ENCODE measurements at regions not wholly inside any gene's neighbourhood (a gene's known extent, or its start where the extent isn't known, plus 50 kb on each side); places are given as distances from the start of the nearest gene placed in this dataset.
"Not testable (repeated sequence)": the region's sequence is repeated elsewhere in the genome, so short reads cannot be mapped to it uniquely, and the experiment has no call there.

- H3K4me1 ChIP-seq (ENCODE audit: control insufficient read depth, insufficient read depth, low read length), result no peaks in the 10 kb centered on the region
- H3K36me3 ChIP-seq (ENCODE audit: control insufficient read depth, insufficient read depth, low read length), result no peaks in the 10 kb centered on the region
- no peak overlapping the region for H3K9ac ChIP-seq (ENCODE audit: low read length)
- no peak overlapping the region for H3K4me3 ChIP-seq (ENCODE audit: low read length)
- no peak overlapping the region for H3K27ac ChIP-seq (ENCODE audit: low read depth, low read length)
- H3K27me3 ChIP-seq (ENCODE audit: control insufficient read depth, insufficient read depth, low read length), result no peaks in the 10 kb centered on the region
These were observed 484.9 kb downstream of the COL12A1 start for GRCh38 chr6:74720923-74721322.

- Histone ChIP-seq H3K27me3 (ENCODE audit: control insufficient read depth, insufficient read depth, low read length) (no peaks in the 10 kb centered on the region), H3K27ac (ENCODE audit: low read depth, low read length) (no peak overlapping the region), H3K36me3 (ENCODE audit: control insufficient read depth, insufficient read depth, low read length) (no peaks in the 10 kb centered on the region), H3K4me3 (ENCODE audit: low read length) (no peak overlapping the region), H3K9ac (ENCODE audit: low read length) (no peak overlapping the region), H3K4me1 (ENCODE audit: control insufficient read depth, insufficient read depth, low read length) (no peaks in the 10 kb centered on the region)
These were observed 488.3 kb downstream of the COL12A1 start for GRCh38 chr6:74717591-74717990.

- Histone ChIP-seq H3K27me3 (ENCODE audit: control insufficient read depth, insufficient read depth, low read length) (no peaks in the 10 kb centered on the region), H3K4me3 (ENCODE audit: low read length) (no peak overlapping the region), H3K27ac (ENCODE audit: low read depth, low read length) (no peak overlapping the region), H3K9ac (ENCODE audit: low read length) (no peak overlapping the region), H3K36me3 (ENCODE audit: control insufficient read depth, insufficient read depth, low read length) (no peaks in the 10 kb centered on the region), H3K4me1 (ENCODE audit: control insufficient read depth, insufficient read depth, low read length) (no peaks in the 10 kb centered on the region)
These were observed 490.3 kb downstream of the COL12A1 start for GRCh38 chr6:74715355-74716085.

- Histone ChIP-seq H3K36me3 (ENCODE audit: control insufficient read depth, insufficient read depth, low read length) (no peaks in the 10 kb centered on the region), H3K4me1 (ENCODE audit: control insufficient read depth, insufficient read depth, low read length) (no peaks in the 10 kb centered on the region), H3K27ac (ENCODE audit: low read depth, low read length) (no peak overlapping the region), H3K27me3 (ENCODE audit: control insufficient read depth, insufficient read depth, low read length) (no peaks in the 10 kb centered on the region), H3K4me3 (ENCODE audit: low read length) (no peak overlapping the region), H3K9ac (ENCODE audit: low read length) (no peak overlapping the region)
These were observed 491.9 kb downstream of the COL12A1 start for GRCh38 chr6:74713941-74714340.

- no peak overlapping the region for H3K27ac ChIP-seq (ENCODE audit: low read depth, low read length)
- H3K4me1 ChIP-seq (ENCODE audit: control insufficient read depth, insufficient read depth, low read length), result no peaks in the 10 kb centered on the region
- H3K27me3 ChIP-seq (ENCODE audit: control insufficient read depth, insufficient read depth, low read length), result no peaks in the 10 kb centered on the region
- H3K4me3 ChIP-seq (ENCODE audit: low read length), result no peak overlapping the region
- H3K36me3 ChIP-seq (ENCODE audit: control insufficient read depth, insufficient read depth, low read length), result no peaks in the 10 kb centered on the region
- H3K9ac ChIP-seq (ENCODE audit: low read length), result no peak overlapping the region
These were observed 500.4 kb downstream of the COL12A1 start for GRCh38 chr6:74705451-74705850.

- not testable (repeated sequence) for H3K27ac ChIP-seq (ENCODE audit: low read depth, low read length); H3K36me3 ChIP-seq (ENCODE audit: control insufficient read depth, insufficient read depth, low read length); H3K4me1 ChIP-seq (ENCODE audit: control insufficient read depth, insufficient read depth, low read length); H3K4me3 ChIP-seq (ENCODE audit: low read length); H3K27me3 ChIP-seq (ENCODE audit: control insufficient read depth, insufficient read depth, low read length); H3K9ac ChIP-seq (ENCODE audit: low read length)
These were observed 501.3 kb downstream of the COL12A1 start for GRCh38 chr6:74704540-74704939.

GRCh38 chr6:74690365-74690764 lies 515.5 kb downstream of the COL12A1 start:
- Histone ChIP-seq H3K4me3 (ENCODE audit: low read length) (no peak overlapping the region), H3K4me1 (ENCODE audit: control insufficient read depth, insufficient read depth, low read length) (no peaks in the 10 kb centered on the region), H3K27ac (ENCODE audit: low read depth, low read length) (no peak overlapping the region), H3K9ac (ENCODE audit: low read length) (no peak overlapping the region), H3K27me3 (ENCODE audit: control insufficient read depth, insufficient read depth, low read length) (no peaks in the 10 kb centered on the region), H3K36me3 (ENCODE audit: control insufficient read depth, insufficient read depth, low read length) (no peaks in the 10 kb centered on the region)

- no peaks in the 10 kb centered on the region for H3K4me1 ChIP-seq (ENCODE audit: control insufficient read depth, insufficient read depth, low read length)
- no peak overlapping the region for H3K9ac ChIP-seq (ENCODE audit: low read length)
- H3K4me3 ChIP-seq (ENCODE audit: low read length), result no peak overlapping the region
- H3K27ac ChIP-seq (ENCODE audit: low read depth, low read length), result no peak overlapping the region
- no peaks in the 10 kb centered on the region for H3K36me3 ChIP-seq (ENCODE audit: control insufficient read depth, insufficient read depth, low read length)
- no peaks in the 10 kb centered on the region for H3K27me3 ChIP-seq (ENCODE audit: control insufficient read depth, insufficient read depth, low read length)
These were observed 516.3 kb downstream of the COL12A1 start for GRCh38 chr6:74689601-74690000.

- H3K36me3 ChIP-seq (ENCODE audit: control insufficient read depth, insufficient read depth, low read length), result no peaks in the 10 kb centered on the region
- no peaks in the 10 kb centered on the region for H3K27me3 ChIP-seq (ENCODE audit: control insufficient read depth, insufficient read depth, low read length)
- H3K4me1 ChIP-seq (ENCODE audit: control insufficient read depth, insufficient read depth, low read length), result no peaks in the 10 kb centered on the region
- no peak overlapping the region for H3K4me3 ChIP-seq (ENCODE audit: low read length)
- H3K9ac ChIP-seq (ENCODE audit: low read length), result no peak overlapping the region
- no peak overlapping the region for H3K27ac ChIP-seq (ENCODE audit: low read depth, low read length)
These were observed 528.4 kb downstream of the COL12A1 start for GRCh38 chr6:74677463-74677862.

GRCh38 chr6:74676906-74677305 lies 528.9 kb downstream of the COL12A1 start:
- Histone ChIP-seq H3K36me3 (ENCODE audit: control insufficient read depth, insufficient read depth, low read length) (no peaks in the 10 kb centered on the region), H3K4me1 (ENCODE audit: control insufficient read depth, insufficient read depth, low read length) (no peaks in the 10 kb centered on the region), H3K9ac (ENCODE audit: low read length) (no peak overlapping the region), H3K27ac (ENCODE audit: low read depth, low read length) (no peak overlapping the region), H3K27me3 (ENCODE audit: control insufficient read depth, insufficient read depth, low read length) (no peaks in the 10 kb centered on the region), H3K4me3 (ENCODE audit: low read length) (no peak overlapping the region)

GRCh38 chr6:74674377-74674776 lies 531.5 kb downstream of the COL12A1 start:
- no peaks in the 10 kb centered on the region for H3K27me3 ChIP-seq (ENCODE audit: control insufficient read depth, insufficient read depth, low read length)
- no peaks in the 10 kb centered on the region for H3K4me1 ChIP-seq (ENCODE audit: control insufficient read depth, insufficient read depth, low read length)
- H3K36me3 ChIP-seq (ENCODE audit: control insufficient read depth, insufficient read depth, low read length), result no peaks in the 10 kb centered on the region
- no peak overlapping the region for H3K4me3 ChIP-seq (ENCODE audit: low read length)
- H3K9ac ChIP-seq (ENCODE audit: low read length), result no peak overlapping the region
- no peak overlapping the region for H3K27ac ChIP-seq (ENCODE audit: low read depth, low read length)

GRCh38 chr6:74671558-74672025 lies 534.3 kb downstream of the COL12A1 start:
- H3K4me1 ChIP-seq (ENCODE audit: control insufficient read depth, insufficient read depth, low read length), result no peaks in the 10 kb centered on the region
- no peak overlapping the region for H3K27ac ChIP-seq (ENCODE audit: low read depth, low read length)
- no peak overlapping the region for H3K4me3 ChIP-seq (ENCODE audit: low read length)
- H3K36me3 ChIP-seq (ENCODE audit: control insufficient read depth, insufficient read depth, low read length), result no peaks in the 10 kb centered on the region
- no peaks in the 10 kb centered on the region for H3K27me3 ChIP-seq (ENCODE audit: control insufficient read depth, insufficient read depth, low read length)
- no peak overlapping the region for H3K9ac ChIP-seq (ENCODE audit: low read length)

- Histone ChIP-seq H3K4me3 (ENCODE audit: low read length) (no peak overlapping the region), H3K27ac (ENCODE audit: low read depth, low read length) (no peak overlapping the region), H3K36me3 (ENCODE audit: control insufficient read depth, insufficient read depth, low read length) (no peaks in the 10 kb centered on the region), H3K4me1 (ENCODE audit: control insufficient read depth, insufficient read depth, low read length) (no peaks in the 10 kb centered on the region), H3K9ac (ENCODE audit: low read length) (no peak overlapping the region), H3K27me3 (ENCODE audit: control insufficient read depth, insufficient read depth, low read length) (no peaks in the 10 kb centered on the region)
These were observed 547.5 kb downstream of the COL12A1 start for GRCh38 chr6:74658391-74658790.
